Nucleus accumbens (tissue), 56 donors: ENCODE measurements at regions not wholly inside any gene's neighbourhood (a gene's known extent, or its start where the extent isn't known, plus 50 kb on each side); places are given as distances from the start of the nearest gene placed in this dataset.
"Not testable (repeated sequence)": the region's sequence is repeated elsewhere in the genome, so short reads cannot be mapped to it uniquely, and the experiment has no call there.

Experiments
- DNase-seq, 56 donors: peaks; one replicate each; lab custom pipeline; 2025; lab: John Stamatoyannopoulos, UW

DNA sequence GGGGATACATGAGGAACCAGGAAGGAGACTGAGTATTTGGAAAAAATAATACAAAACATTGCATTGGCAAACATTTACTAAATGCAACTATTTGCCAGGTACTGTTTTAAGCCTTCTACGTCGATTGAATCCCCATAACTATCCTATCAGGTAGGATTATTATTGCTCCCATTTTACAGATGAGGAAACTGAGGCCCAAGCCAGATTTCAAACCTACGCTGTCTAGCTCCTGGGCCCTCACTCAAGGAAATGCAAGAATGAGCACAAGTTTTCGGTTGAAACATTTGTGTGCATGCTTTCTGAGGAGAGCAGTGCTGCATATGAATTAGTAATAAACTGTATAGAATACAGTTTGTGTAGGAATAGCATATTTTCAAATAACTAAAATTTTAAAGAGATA, 206.7 kb downstream of the CEP135 start:
- DNase-seq, result no peak

- no peak for DNase-seq
These were observed 200.8 kb downstream of the CEP135 start for GRCh38 chr4:56149591-56149990.

DNA sequence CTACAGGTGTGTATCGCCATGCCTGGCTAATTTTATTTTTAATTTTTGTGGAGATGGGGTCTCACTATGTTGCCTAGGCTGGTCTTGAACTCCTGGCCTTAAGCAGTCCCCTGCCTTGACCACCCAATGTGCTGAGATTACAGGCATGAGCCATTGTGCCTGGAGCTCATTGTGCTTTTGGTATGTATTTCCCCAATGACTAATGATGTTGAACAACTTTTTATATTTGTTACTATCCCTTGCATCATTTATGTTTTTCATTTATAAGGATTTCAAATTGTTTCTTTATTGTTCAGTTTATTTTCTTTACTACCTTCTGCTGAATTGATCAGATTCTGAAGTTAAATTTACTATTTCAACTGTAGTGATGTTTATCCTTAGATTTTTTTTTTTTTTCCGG, 199.7 kb downstream of the CEP135 start:
- DNase-seq, result no peak

GRCh38 chr4:56147371-56147770, 198.6 kb downstream of the CEP135 start:
- no peak for DNase-seq

DNA sequence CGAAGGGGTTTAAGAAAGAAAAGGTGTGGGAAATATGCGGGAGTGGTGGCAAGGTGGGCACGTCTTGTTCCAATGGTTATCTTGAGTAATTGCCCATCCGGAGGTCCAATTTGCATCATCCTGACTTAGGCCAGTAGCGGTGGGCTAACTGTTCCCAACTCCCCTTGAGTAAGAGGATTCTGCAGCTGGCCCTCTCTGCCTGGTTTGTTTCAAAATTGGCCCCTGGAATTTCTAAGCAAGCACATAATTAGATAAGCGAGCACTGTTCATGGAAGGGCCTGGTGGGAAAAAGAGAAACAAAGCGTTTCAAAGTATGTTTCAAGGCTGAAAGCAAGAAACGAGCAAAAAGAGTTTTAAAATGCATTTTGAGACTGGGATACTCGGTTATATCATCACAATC, 198.2 kb downstream of the CEP135 start:
- DNase-seq, result no peak

DNA sequence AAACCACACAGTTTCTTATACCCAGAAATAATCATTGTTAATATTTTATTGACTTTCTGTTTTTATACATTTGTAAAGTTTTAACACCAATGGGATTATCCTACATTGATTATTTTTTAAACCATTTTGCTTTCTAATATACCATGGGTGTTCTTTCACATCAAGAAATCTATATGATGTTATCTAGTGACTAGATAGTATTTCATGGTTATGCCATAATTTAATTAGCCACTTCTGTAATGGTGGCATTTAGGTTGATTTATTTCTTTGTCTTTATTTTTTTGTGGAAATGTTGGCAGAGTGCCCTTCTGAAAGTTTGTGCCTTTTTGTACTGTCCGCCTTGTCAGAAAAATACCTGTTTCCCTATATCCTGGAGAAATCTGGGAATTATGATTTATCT, 193.3 kb downstream of the CEP135 start:
- DNase-seq, result no peak

- no peak for DNase-seq
These were observed 190.6 kb downstream of the CEP135 start for GRCh38 chr4:56139241-56139827.

- DNase-seq, result not testable (repeated sequence)
These were observed 186.1 kb downstream of the CEP135 start for GRCh38 chr4:56134834-56135233.

- DNase-seq, result no peak
These were observed 185.5 kb downstream of the CEP135 start for GRCh38 chr4:56134266-56134665.

DNA sequence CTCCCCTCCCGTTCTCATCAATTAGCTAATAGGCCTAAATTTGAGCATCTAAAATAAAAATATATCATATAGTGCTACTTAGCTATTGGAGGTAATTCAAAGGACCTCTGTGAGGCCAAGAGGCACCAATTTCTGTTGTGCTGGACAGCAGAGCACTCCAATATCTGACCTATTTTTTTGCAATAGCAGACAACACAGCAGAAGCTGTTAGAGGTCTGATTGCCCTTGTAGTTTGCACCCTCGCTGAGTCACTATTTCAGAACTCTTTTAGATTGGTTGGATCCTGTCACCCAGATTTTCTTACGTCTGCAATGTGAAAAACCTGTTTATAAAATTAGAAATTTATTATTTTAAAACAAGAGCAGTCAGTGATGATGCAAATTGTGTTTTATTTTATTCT, 184.1 kb downstream of the CEP135 start:
- DNase-seq, result no peak

DNA sequence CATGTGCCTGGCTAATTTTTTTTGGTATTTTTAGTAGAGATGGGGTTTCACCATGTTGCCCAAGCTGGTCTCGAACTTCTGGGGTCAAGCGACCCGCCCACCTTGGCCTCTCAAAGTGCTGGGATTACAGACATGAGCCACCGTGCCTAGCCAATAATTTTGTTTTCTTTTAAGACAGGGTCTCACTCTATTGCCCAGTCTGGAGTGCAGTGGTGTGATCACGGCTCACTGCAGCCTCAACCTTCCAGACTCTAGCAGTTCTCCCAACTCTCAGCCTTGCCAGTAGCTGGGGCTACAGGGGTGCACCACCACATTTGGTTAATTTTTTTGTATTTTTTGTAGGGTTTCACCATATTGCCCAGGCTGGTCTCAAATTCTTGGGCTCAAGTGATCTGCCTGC, 183.4 kb downstream of the CEP135 start:
- DNase-seq, result not testable (repeated sequence)

DNA sequence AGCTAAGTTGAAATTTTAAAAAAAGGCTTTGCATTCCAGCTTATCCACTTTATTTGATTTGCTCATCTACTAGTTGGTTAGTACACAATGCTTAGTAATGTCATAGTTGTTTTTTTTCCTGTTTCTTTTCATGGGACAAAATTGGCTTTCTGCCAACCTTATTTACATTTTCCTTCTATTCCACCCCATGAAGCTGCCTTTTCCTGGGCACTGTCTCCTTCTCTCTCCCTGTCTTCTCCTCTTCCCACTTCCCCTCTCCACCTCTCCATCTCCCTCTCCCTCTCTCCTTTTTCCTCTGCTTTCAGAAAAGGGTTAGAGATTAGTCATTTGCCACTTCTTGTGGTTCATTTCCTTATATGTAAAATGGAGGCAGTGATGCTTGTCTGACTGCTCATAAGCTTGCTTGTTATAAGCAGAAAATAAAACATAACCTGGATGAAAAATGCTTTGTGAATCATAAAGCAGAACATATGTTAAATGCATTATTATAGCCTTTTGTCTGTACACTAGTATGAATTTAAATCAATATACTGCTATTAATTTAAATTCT, 181.9 kb downstream of the CEP135 start:
- no peak for DNase-seq

- DNase-seq, result no peak
These were observed 180.7 kb downstream of the CEP135 start for GRCh38 chr4:56129431-56129861.

DNA sequence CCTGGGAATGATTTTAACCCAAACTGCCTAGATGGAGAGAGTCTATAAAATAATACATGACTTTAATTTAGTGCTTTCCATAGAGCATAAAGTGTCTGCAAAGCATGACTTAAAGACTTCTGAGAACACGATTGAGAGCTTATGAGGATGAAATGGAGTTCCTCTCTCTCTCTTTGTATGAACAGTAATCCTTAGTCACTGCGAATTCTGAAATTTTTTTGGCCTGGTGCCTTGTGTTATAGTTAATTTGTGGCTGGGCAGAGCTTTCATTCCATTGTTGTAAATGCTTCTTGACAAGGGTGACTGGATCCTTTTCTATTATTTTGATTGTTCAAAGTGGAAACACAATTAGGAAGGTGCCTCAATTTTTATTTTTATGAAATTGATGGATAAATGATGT, 179.5 kb downstream of the CEP135 start:
- DNase-seq, result no peak

- DNase-seq, result no peak
These were observed 179.0 kb downstream of the CEP135 start for GRCh38 chr4:56127716-56128115.

DNA sequence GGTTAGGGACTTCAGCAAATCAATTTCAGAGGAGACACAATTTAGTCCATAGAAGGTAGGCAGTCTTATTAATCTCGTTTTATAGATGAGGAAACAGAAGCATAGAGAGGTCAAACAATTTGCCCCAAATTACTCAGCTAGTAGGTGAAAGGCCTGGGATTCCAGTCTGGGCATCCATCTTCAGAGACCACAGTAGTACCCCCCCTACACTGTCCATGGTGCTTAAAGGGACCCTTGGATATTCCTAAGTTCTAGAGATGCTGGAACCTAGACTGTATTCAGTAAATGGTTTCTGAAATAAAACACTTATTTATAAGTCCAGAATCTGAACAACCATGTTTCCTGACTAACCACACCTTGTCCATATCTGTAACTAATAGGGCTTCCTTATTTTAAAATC, 174.8 kb downstream of the CEP135 start:
- no peak for DNase-seq

DNA sequence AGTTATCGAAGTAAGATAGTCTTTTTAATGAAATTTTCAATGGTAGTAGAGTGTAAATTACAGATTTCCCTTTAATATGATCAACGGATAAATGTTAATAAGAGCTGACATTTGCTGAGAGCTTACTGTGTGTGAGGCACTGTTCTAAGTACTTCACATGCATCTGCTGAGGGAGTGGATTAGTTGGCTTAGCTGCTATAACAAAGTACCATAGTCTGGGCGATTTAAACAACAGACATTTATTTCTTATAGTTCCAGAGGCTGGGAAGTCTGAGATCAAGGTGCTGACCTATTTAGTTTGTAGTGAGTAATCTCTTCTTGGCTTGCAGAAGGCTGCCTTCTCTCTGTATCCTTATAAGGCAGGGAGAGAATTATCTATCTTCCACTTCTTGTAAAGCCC, 174.3 kb downstream of the CEP135 start:
- no peak for DNase-seq

DNA sequence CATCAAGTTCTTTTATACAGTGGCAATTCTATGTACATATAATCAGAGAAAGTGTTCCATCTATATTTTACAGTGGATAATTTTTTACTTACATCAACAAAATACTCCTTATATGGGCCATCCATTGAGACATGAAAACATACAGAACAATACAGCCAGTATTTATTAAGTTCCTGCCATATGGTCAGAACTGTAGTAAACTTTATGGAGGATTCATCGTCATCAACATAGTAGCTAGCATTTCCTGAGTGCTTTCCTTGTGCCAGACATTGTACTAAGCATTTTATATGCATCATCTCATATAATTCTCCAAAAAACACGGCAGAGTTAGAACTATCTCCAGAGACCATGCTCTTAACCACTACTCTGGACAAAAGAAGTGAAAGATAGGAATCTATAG, 170.1 kb downstream of the CEP135 start:
- no peak for DNase-seq

- DNase-seq, result no peak
These were observed 169.3 kb downstream of the CEP135 start for GRCh38 chr4:56118055-56118454.

DNA sequence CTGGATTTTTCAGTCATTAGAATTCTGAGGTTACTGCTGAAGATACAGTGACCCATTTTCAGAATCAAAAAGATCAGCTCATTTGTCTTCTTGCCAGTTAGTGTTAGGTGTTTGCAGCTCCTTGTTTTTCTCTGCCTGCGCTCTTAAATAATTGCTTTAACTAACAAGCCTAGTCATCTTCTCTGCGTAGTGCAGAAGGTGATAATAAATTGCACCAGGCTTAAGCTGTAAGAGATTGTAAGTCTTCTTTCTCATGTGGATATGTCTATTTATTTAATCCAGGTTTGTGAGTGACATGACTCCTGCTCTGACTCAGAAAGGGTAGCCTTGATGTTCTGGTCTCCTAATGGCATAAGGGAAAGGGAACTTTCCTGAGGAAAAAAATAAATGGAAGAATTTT, 167.2 kb downstream of the CEP135 start:
- no peak for DNase-seq

DNA sequence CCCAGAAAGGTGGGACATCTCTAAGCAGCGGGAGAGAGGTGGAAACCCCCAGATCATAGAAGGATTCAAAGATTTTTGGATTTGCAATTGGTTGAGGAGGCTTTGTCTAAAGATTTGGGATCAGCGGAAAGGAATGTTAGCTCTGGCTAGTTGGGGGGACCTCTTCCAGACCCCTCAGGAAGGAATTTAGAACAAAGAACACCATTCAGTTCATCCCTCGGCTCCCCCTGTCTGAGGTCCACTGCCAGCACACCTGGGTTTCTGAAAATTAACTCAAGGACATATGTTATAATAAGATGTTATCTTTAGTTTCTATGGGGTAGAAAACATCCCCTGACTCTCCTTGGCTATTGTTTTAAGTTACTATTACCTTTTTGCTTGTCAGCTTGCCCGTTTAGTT, 163.6 kb downstream of the CEP135 start:
- DNase-seq, result no peak

DNA sequence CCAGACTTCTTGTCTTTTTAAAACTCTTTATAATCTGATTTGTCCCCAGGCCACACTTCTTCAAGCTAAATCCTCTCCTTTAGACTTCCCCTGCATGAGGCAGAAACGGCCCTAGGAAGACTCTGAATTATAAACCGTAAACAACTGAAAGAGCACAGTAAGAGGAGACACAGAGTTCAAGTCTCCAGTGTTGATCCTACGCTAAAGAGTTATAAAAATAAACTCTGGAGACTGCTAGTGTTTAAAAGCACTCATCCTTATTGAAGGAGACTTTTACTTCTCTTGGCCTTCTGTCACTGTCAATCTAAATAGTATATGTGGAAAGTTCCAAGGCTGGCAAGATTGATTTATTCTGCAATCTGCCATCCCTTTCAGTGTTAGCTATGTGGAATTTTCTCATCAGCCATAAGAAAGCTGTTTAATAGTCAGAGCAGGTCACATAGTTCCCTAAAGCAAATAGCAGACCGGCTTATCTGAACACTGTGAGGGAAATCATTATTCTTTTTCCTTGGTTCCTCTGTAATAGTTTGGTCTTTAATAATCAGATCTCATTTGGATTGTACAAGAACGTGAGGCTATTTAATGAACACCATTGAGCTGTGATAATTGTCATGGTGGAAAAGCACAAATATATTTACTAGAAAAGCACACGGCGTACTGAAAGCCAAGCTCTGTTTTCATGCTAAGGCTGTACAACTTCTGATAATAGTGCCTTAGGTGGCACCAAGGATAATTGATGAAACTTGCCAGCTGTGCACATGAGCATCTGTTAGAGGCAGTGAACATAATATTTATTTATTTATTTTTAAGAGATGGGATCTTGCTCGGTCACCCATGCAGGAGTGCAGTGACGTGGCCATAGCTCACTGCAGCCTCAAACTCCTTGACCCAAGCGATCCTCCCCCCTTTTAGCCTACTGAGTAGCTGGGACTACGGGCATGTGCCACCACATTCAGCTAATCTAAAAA, 157.7 kb downstream of the CEP135 start:
- DNase-seq, result no peak
